Endothelial cell of umbilical vein (primary cell): ENCODE measurements at regions not wholly inside any gene's neighbourhood (a gene's known extent, or its start where the extent isn't known, plus 50 kb on each side); places are given as distances from the start of the nearest gene placed in this dataset.

Experiments
- BruUV-seq: library from RNA; stranded (reverse); fragments of 400-500 nt; replicated peaks from 2 replicates; lab custom pipeline; 2021; lab: Mats Ljungman, UMichigan
- CTCF ChIA-PET: fragments of 300-600, 350-600 bp; sonication (Branson Sonifier 250); formaldehyde crosslinking; loops from one replicate; lab custom pipeline; 2021; ENCODE audit warnings: antibody characterized with exemption, inconsistent platforms; lab: Charles Lee
- POLR2A ChIA-PET: fragments of 300-600, 350-600 bp; sonication (Branson Sonifier 250); formaldehyde crosslinking; loops from one replicate; lab custom pipeline; 2021; ENCODE audit warnings: antibody characterized with exemption, inconsistent platforms; lab: Charles Lee
- DNase-seq: peaks from one replicate; pipeline ENCODE4 v3.0.0-alpha.2; 2011; ENCODE audit warnings: low read depth, low spot score
- FAIRE-seq: peaks from 2 replicates; lab custom pipeline; 2011; peaks lifted over from hg19 to GRCh38; lab: Jason Lieb, UNC
- H2AFZ ChIP-seq: 2 replicates; pipeline ENCODE4 v1.6.0; 2012; ENCODE audit warnings: low read depth, low read length, control low read depth, inconsistent platforms
- H3K27ac ChIP-seq: 2 replicates; pipeline ENCODE4 v1.5.1; 2011; ENCODE audit warnings: low read depth, mild to moderate bottlenecking, control low read depth, low read length, moderate library complexity; ENCODE audit not compliant: insufficient read depth
- H3K27me3 ChIP-seq, 2 experiments: 2 replicates each; pipeline versions ENCODE4 v1.6.0 to v1.6.1; 2011; ENCODE audit warnings: low read length in 2 of 2, mixed read lengths in 1 of 2; ENCODE audit not compliant: control insufficient read depth in 2 of 2, insufficient read depth in 2 of 2
- H3K36me3 ChIP-seq, 2 experiments: 2 replicates in 1 of 2; 3 replicates in 1 of 2; pipeline ENCODE4 v1.5.1; 2011; ENCODE audit warnings: low read length in 2 of 2, mild to moderate bottlenecking in 1 of 2, moderate library complexity in 1 of 2; ENCODE audit not compliant: control insufficient read depth in 2 of 2, insufficient read depth in 2 of 2; ENCODE audit errors: extremely low read depth in 1 of 2
- H3K4me1 ChIP-seq: 3 replicates; pipeline ENCODE4 v1.5.1; 2011; ENCODE audit warnings: mild to moderate bottlenecking, low read length; ENCODE audit not compliant: control insufficient read depth, insufficient read depth; ENCODE audit errors: extremely low read depth
- H3K4me2 ChIP-seq: 2 replicates; pipeline ENCODE4 v1.6.1; 2011; ENCODE audit warnings: low read length, control low read depth, mixed read lengths; ENCODE audit not compliant: insufficient read depth
- H3K4me3 ChIP-seq, 3 experiments: fragments of 200-600 bp in 1 of 3; sonication (generic), shearing (Covaris generic) in 1 of 3; replicated peaks in 1 of 3; 2 replicates each; pipeline ENCODE4 v1.5.1; 2011 to 2016; ENCODE audit warnings: control low read depth in 3 of 3, low read length in 3 of 3, mild to moderate bottlenecking in 2 of 3, inconsistent platforms in 1 of 3, low read depth in 1 of 3, moderate library complexity in 1 of 3; ENCODE audit not compliant: insufficient read depth in 1 of 3
- H3K79me2 ChIP-seq: 2 replicates; pipeline ENCODE4 v1.6.0; 2012; ENCODE audit warnings: low read length, inconsistent platforms; ENCODE audit not compliant: control insufficient read depth, insufficient read depth
- H3K9ac ChIP-seq: replicated peaks from 2 replicates; pipeline ENCODE3; 2011; ENCODE audit warnings: low read length, control low read depth; ENCODE audit not compliant: insufficient read depth; ENCODE audit errors: extremely low read depth
- H3K9me1 ChIP-seq: replicated peaks from 3 replicates; pipeline ENCODE4 v1.6.0; 2011; ENCODE audit warnings: mild to moderate bottlenecking, low read length; ENCODE audit not compliant: control insufficient read depth, insufficient read depth; ENCODE audit errors: extremely low read depth
- H3K9me3 ChIP-seq: replicated peaks from 2 replicates; pipeline ENCODE4 v1.5.1; 2012; ENCODE audit warnings: low read length, inconsistent platforms; ENCODE audit not compliant: control insufficient read depth, insufficient read depth
- H4K20me1 ChIP-seq: replicated peaks from 2 replicates; pipeline ENCODE3; 2011; ENCODE audit warnings: mild to moderate bottlenecking, low read length; ENCODE audit not compliant: control insufficient read depth, insufficient read depth; ENCODE audit errors: extremely low read depth
- EZH2 ChIP-seq: IDR thresholded peaks from 2 replicates; pipeline ENCODE4 v1.6.1; 2012; ENCODE audit warnings: borderline replicate concordance, low read depth, mild to moderate bottlenecking, moderate library complexity, low read length, inconsistent platforms; ENCODE audit not compliant: severe bottlenecking
- FOS ChIP-seq: IDR thresholded peaks from 2 replicates; pipeline ENCODE4 v1.6.1; 2011; ENCODE audit warnings: mild to moderate bottlenecking, low read length, moderate library complexity, borderline replicate concordance; ENCODE audit not compliant: insufficient read depth
- GATA2 ChIP-seq: IDR thresholded peaks from 2 replicates; pipeline ENCODE4 v1.7.0; 2011; ENCODE audit warnings: low read depth, mild to moderate bottlenecking, moderate library complexity, mixed read lengths, low read length; ENCODE audit not compliant: insufficient read length, insufficient read depth
- JUN ChIP-seq: IDR thresholded peaks from 2 replicates; pipeline ENCODE4 v1.6.1; 2011; ENCODE audit warnings: borderline replicate concordance, low read depth; ENCODE audit not compliant: insufficient read length, insufficient read depth
- MYC ChIP-seq: IDR thresholded peaks from one replicate; pipeline ENCODE4 v1.6.1; 2011; ENCODE audit warnings: mild to moderate bottlenecking, low read depth, low read length
- POLR2A ChIP-seq: IDR thresholded peaks from 2 replicates; pipeline ENCODE4 v1.6.1; 2012; ENCODE audit warnings: low read depth, mild to moderate bottlenecking, control low read depth, low read length
- POLR2AphosphoS5 ChIP-seq: IDR thresholded peaks from 2 replicates; pipeline ENCODE4 v1.6.1; 2012; ENCODE audit warnings: low read depth, mild to moderate bottlenecking, control low read depth, low read length, moderate library complexity; ENCODE audit not compliant: insufficient read depth
- dilution Hi-C: fragments of 300-500 bp; cut with MboI; formaldehyde crosslinking; loops from one replicate; pipeline ENCODE4 v1.15.0; 2019; ENCODE audit warnings: low sequenced_read_pairs; ENCODE audit not compliant: extremely low pct_ligation_motif_present
- intact Hi-C: fragments of 100-400 bp; cut with micrococcal nuclease; formaldehyde crosslinking; loops from one replicate; pipeline ENCODE4 v1.10.0; 2022
- TF ChIP-seq, protein P1 (sequence below), 2 donors: IDR thresholded peaks; 1 replicate in 1 of 2; 2 replicates in 1 of 2; pipeline ENCODE4 v1.5.1; 2011; ENCODE audit warnings: low read length in 2 of 2, mild to moderate bottlenecking in 2 of 2, moderate library complexity in 2 of 2, control low read depth in 1 of 2, inconsistent platforms in 1 of 2, low read depth in 1 of 2; ENCODE audit not compliant: insufficient read depth in 1 of 2; ENCODE audit errors: extremely low read depth in 1 of 2
- TF ChIP-seq, protein P2 (sequence below): IDR thresholded peaks from 2 replicates; pipeline ENCODE4 v1.6.1; 2011; ENCODE audit not compliant: insufficient read depth, insufficient read length

DNA sequence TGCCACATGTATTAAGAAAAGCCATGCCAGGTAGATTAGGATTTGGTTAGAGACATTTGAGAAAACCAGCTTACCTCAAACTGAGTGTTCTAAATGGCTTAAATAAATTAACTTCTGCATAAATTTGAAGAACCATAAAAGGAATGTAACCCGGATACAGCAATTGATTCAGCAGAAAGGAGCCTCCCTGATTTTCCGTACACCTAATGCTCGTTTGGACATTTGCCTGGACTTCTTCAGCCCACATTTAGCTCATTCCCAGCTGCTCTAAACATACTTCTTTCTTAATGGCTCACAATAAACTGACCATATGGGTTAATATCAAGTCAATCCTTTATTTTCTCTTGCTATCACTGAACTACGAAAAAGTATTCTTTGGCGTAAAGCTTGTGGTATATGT lies 392.4 kb downstream of the ZNF516 start:
- Histone ChIP-seq H3K36me3 (no peaks in the 10 kb centered on the region), H3K9me1 (no peaks in the 10 kb centered on the region), H4K20me1 (no peaks in the 10 kb centered on the region), H3K9ac (no peak overlapping the region), H3K4me2 (no peak overlapping the region), H2AFZ (no peak overlapping the region), H3K4me1 (no peaks in the 10 kb centered on the region), H3K79me2 (no peaks in the 10 kb centered on the region), H3K27me3 (no peaks in the 10 kb centered on the region), H3K9me3 (peaks cover 2% of the 10 kb centered on the region), H3K27ac (no peak overlapping the region), H3K4me3 (no peak overlapping the region)
- DNase-seq (no peak), FAIRE-seq (no peak)
- BruUV-seq = no TSS peak
- TF ChIP-seq MYC (no peak), JUN (no peak), POLR2AphosphoS5 (no peak), EZH2 (no peak), GATA2 (no peak), FOS (no peak), POLR2A (no peak)
- TF ChIP-seq, protein P1, sequence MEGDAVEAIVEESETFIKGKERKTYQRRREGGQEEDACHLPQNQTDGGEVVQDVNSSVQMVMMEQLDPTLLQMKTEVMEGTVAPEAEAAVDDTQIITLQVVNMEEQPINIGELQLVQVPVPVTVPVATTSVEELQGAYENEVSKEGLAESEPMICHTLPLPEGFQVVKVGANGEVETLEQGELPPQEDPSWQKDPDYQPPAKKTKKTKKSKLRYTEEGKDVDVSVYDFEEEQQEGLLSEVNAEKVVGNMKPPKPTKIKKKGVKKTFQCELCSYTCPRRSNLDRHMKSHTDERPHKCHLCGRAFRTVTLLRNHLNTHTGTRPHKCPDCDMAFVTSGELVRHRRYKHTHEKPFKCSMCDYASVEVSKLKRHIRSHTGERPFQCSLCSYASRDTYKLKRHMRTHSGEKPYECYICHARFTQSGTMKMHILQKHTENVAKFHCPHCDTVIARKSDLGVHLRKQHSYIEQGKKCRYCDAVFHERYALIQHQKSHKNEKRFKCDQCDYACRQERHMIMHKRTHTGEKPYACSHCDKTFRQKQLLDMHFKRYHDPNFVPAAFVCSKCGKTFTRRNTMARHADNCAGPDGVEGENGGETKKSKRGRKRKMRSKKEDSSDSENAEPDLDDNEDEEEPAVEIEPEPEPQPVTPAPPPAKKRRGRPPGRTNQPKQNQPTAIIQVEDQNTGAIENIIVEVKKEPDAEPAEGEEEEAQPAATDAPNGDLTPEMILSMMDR (IDR thresholded peaks at IDR 0.05; ENCODE audit: extremely low read depth in 1 of 2, insufficient read depth in 1 of 2, low read depth in 1 of 2, low read length in 2 of 2) = no peak
- TF ChIP-seq, protein P2, sequence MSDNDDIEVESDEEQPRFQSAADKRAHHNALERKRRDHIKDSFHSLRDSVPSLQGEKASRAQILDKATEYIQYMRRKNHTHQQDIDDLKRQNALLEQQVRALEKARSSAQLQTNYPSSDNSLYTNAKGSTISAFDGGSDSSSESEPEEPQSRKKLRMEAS = no peak
- ChIA-PET POLR2A (no interaction called here), CTCF (no interaction called here)
- dilution Hi-C loops = no loop called here
- intact Hi-C loops = no loop called here
